OCI-LY7 (cell line): ENCODE measurements at regions not wholly inside any gene's neighbourhood (a gene's known extent, or its start where the extent isn't known, plus 50 kb on each side); places are given as distances from the start of the nearest gene placed in this dataset.
"Not testable (repeated sequence)": the region's sequence is repeated elsewhere in the genome, so short reads cannot be mapped to it uniquely, and the experiment has no call there.

ENCODE experiments used
- CTCF ChIP-seq: fragments of 200-600 bp; sonication (generic); conservative IDR thresholded peaks from 2 replicates; pipeline ENCODE4 v1.5.1; 2014; ENCODE audit warnings: mild to moderate bottlenecking, antibody characterized with exemption, low read length, moderate library complexity, mixed read lengths
- EZH2phosphoT487 ChIP-seq: fragments of 200-600 bp; sonication (generic); IDR thresholded peaks from 2 replicates; pipeline ENCODE4 v1.6.1; 2018; ENCODE audit warnings: low read depth, borderline replicate concordance, mild to moderate bottlenecking, mixed run types, antibody characterized with exemption, low read length, moderate library complexity, mixed read lengths

GRCh38 chr1:144140243-144140642, 168.5 kb upstream of the FAM72C start:
- TF ChIP-seq CTCF, EZH2phosphoT487: not testable (repeated sequence)
